ENCODE measurements at regions not wholly inside any gene's neighbourhood (a gene's known extent, or its start where the extent isn't known, plus 50 kb on each side); places are given as distances from the start of the nearest gene placed in this dataset.
"Not testable (repeated sequence)": the region's sequence is repeated elsewhere in the genome, so short reads cannot be mapped to it uniquely, and the experiment has no call there.

DNA sequence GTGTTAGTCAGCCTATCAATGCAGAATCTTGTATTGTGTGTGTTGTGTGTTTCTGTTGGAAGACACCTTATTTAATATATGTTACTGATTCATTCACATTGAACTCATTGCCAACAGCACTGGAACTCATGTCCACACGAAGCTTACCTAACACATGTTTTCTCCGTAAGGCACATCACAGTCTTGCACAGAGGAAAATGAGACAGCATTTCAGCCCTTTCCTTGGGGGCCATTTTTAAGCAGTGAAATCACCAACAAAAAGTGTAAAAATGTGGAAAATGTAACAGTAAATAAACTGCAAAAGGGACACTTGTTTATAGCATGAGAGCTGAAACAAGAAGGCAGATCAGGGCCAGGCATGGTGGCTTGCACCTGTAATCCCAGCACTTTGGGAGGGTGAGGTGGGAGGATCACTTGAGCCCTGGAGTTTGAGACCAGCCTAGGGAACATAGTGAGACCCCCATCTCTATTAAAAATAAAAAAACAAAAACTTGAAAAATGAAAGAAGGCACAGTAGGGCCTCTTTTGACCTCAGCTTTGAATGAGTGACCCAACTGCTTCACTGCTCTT is 306.0 kb downstream of the MYCN start:
- no peak for DNase-seq (ENCODE audit: low read depth, low spot score)

DNA sequence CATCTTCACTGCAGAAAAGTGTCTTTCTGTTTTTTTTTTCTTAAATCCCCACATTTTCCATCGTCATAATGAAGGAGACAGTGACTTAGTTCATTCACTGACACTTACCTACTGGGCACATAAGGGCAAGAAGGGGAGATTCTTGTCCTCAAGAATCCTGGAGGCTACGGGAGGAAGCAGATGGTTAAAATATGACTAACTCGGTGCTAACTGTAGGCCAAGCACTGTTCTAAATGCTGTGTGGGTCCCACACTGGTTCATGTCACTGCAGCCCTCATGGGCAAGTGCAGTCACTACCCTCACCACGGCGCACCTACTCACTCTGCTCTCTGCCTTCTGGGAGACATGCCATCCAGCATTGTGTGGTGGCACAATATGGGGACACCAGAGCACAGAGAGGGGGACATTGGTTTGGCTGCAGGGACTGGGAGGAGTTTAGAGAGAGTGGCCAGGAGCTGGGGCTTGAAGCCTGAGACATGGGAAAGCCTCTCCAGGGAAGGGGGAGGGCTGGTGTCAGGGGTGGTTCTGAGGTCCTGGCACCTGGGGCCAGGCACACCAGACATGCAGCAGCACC is 305.2 kb downstream of the MYCN start:
- no peak for DNase-seq (ENCODE audit: low read depth, low spot score)

- no peak for DNase-seq (ENCODE audit: low read depth, low spot score)
These were observed 304.6 kb downstream of the MYCN start for GRCh38 chr2:16244966-16245320.

GRCh38 chr2:16244153-16244965 is 304.0 kb downstream of the MYCN start:
- no peak for DNase-seq (ENCODE audit: low read depth, low spot score)

- DNase-seq (ENCODE audit: low read depth, low spot score), result no peak
These were observed 303.2 kb downstream of the MYCN start for GRCh38 chr2:16243411-16243996.

DNA sequence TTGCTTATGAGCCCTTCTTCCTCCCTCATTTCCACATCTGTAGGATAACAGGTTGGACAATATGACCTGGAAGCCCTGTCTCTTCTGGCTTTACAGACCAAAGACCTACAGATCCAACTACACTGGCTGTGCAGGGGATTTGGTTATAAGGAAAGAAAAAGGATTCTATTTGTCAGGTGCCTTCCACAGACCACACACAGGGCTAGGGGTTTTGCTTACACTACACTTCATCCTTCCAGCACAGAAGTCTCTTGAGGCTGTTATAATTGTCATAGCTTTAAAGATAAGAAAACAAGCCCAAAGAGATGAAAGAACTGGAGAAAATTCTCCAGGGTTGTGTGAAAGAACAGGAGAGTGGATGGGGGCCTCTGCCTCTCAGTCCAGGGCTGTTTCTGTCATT is 302.6 kb downstream of the MYCN start:
- DNase-seq (ENCODE audit: low read depth, low spot score), result no peak

DNA sequence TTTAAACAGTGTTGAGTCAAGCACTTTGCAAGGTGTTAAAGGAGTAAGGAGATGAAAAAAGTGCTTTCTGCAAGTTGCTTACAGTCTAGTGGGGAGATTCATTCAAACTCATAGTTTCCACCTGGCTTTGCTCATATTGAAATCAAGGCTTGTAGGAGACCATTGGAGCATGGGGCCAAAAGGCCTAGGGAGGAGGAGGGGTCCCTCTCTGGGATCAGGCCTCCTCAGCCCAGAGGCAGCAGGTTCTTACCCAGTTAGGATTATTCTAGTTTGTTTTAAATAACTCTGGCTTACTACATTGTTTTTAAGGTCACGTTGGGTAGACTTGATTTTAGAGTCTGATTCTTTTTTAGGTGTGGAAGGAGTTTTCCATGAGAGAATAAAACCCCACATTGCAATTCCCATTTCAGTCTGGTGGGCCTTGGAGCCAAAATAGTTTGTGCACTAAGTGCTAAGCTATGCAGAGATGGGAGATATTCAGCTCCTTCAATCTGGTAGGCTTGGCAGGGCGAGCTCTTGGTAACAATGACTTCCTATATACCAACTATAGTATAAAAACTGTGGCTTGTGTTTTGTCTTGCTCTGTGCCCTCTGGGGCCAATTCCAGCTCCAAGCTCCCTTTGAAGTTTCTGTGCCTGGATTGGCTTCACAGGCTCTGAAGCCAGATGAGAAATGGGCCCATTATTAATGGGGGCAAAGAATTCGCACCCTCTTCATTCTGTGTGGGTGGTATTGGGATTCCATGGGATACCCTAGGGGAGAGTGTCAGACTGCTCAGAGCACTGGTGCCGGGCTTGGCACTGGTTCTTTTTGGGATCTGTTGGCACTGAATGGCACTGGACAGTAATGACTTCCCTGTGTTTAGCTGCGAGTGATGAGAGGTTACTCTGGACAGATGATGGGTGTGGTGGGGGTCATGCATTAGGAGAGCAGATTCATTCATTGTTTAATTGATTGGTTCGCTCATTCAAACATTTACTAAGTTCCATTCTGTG is 301.1 kb downstream of the MYCN start:
- DNase-seq (ENCODE audit: low read depth, low spot score), result no peak

GRCh38 chr2:16240402-16240801 is 300.1 kb downstream of the MYCN start:
- DNase-seq (ENCODE audit: low read depth, low spot score), result no peak

DNA sequence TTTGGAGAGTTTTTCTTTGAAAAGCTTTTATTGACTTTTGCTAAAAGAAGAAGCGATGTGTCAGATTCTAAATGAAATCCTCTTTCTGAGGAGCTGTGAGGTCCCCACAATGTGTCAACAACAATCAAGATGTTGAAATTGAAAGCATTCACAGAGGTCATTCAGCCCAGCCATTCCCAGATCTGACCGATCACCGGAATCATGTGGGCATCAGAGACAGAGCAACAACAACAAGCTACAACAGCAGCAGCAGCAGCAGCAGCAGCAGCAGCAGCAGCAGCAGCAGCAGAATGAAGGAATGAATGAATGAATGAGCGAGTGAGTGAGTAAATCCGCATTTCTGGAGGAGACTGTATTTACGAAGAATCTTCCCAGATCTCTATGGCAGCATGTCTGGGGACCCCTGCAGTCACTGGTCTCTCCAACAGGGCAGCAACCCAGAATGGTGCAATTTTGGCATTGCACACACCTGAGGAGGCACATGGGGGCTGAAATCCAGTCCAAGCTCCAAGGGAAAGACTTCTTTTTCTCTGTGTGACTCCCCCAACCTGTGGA is 299.0 kb downstream of the MYCN start:
- DNase-seq (ENCODE audit: low read depth, low spot score), result no peak

DNA sequence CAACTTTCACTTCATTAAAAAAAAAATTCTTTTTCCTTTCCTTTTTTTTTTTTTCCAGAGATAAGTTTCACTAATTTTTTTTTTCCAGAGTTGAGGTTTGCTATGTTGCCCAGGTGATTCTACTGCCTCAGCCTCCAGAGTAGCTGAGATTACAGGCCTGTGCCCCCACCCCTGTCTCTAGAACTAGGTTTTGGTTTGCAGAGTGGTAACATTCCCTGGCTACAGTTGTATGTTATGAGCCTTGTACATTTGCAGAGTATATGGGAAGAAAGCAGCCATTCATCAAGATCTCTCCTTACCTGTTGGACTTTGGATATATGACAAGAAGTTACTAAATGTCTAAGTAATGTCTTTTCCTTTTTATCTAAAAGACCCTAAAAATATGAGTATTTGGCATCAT is 298.4 kb downstream of the MYCN start:
- DNase-seq (ENCODE audit: low read depth, low spot score), result no peak

DNA sequence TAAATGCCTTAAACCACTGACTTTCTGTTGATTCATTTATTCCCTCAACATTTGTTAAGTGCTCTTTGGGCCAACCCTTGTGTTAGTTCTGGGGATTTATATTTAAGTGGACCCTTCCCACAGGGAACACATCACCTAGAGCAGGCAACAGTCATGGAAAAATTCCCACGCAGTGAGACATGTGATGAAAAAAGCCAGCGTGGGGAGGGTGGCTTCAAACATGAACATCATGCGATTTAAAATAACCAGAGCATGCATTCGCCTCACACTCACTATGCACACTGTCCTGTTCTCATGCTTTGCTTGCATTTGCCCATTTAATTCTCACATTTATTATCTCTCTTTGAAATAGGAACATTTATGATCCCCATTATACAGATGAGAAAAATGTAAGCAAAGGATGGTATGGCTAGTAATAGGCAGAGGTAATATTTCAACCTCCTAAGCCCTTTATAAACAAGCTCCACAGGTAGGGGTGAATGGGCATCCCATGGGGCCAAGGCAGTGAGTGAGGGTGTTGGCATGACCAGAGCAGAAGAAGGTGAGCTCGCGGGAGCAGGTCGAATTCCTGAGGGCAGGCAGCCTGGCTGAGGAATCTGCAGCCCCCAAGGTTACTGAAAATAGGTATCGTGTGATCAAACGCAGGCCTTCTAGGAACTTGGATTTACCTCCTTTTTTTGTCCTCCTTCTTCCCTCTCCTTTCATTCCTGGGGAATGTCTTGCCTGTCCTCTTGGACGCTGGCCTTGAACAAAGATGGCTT is 297.8 kb downstream of the MYCN start:
- no peak for DNase-seq (ENCODE audit: low read depth, low spot score)

- DNase-seq (ENCODE audit: low read depth, low spot score), result no peak
These were observed 295.4 kb downstream of the MYCN start for GRCh38 chr2:16235747-16236146.

DNA sequence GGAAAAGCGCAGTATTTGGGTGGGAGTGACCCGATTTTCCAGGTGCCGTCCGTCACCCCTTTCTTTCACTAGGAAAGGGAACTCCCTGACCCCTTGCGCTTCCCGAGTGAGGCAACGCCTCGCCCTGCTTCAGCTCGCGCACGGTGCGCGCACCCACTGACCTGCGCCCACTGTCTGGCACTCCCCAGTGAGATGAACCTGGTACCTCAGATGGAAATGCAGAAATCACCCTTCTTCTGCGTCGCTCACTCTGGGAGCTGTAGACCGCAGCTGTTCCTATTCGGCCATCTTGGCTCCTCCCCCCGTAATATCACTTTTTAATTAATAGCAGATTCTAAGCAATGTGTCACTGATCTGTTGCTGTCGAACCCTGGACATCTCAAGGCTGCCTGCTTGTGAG is 294.9 kb downstream of the MYCN start:
- DNase-seq (ENCODE audit: low read depth, low spot score), result not testable (repeated sequence)

GRCh38 chr2:16228951-16229350 is 288.6 kb downstream of the MYCN start:
- no peak for DNase-seq (ENCODE audit: low read depth, low spot score)

DNA sequence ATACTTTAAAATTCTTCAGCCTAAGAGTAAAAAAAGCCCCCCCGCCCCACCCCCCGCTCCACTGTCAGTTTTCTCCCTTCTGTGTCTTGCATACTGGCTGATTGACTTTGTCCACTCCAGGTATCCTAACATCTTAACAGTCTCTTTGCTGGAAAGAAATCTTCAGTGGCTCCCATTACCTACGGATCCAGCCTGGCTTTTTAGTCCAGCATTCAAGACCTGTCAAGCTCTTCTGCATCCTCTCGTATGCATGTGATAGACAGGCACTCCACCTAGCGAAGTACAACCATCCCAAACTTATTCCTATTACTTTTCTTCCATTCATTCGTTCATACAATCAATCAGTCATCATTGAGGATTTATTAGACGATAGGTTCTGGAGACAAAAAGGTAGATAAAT is 288.1 kb downstream of the MYCN start:
- DNase-seq (ENCODE audit: low read depth, low spot score), result no peak

DNA sequence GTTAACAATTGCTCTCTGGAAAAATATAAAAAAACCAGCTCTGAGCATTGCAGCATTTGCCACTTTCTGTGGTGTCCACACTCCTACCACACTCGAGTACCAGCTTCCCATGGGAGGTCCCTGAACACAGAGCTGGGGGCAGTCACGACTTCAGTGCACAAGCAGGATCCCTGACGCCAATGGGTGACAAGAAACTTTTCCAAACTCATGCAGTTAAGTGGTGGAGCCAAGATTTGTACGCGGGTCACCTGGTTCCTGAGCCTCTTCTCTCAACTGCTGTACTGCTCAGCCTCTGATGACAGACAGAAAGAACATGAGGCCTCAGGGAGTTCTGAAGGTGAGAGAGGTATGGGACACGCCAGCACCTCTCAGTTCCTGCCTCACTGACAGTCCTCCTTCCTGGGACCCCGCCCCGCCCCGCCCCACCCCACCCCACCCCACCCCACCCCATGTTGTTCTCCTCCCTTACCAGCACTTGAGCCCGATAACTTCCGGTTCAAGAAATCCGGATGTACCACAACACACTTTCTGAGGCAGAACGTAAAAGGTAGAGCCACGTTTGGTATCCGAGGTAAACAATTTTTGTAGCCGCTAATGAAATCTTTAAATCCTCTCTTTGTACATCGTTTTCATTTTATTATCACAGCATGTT is 287.6 kb downstream of the MYCN start:
- no peak for DNase-seq (ENCODE audit: low read depth, low spot score)

GRCh38 chr2:16226943-16227664 is 286.8 kb downstream of the MYCN start:
- DNase-seq (ENCODE audit: low read depth, low spot score), result peak; percentile 76

- no peak for DNase-seq (ENCODE audit: low read depth, low spot score)
These were observed 286.0 kb downstream of the MYCN start for GRCh38 chr2:16226381-16226780.

DNA sequence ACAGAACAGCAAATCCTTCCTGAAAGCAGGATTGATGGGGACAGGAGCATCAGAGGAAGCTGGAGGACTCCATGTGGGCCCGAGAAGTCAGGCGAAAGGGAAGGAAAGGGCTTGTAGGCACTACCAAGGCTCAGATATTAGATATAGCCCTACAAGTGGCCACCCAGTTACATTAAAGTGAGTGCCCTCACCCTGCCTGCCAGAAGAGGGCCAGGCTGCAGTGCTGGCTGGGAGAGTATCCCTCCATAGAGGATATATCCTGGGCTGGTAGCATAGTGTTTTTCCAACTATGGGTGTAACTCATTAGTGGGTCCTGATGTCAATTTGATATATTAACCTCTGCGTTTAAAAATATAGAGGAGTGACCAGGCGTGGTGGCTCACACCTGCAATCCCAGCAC is 285.2 kb downstream of the MYCN start:
- no peak for DNase-seq (ENCODE audit: low read depth, low spot score)

Data from astrocyte of the hippocampus (primary cell).